ENCODE measurements at regions not wholly inside any gene's neighbourhood (a gene's known extent, or its start where the extent isn't known, plus 50 kb on each side); places are given as distances from the start of the nearest gene placed in this dataset.
"Not testable (repeated sequence)": the region's sequence is repeated elsewhere in the genome, so short reads cannot be mapped to it uniquely, and the experiment has no call there.

- not testable (repeated sequence) for ATAC-seq (replicated peaks); H3K4me1 Mint-ChIP-seq (ENCODE audit: low read depth in 2 of 2); H3K4me3 Mint-ChIP-seq; H3K27me3 Mint-ChIP-seq; H3K27ac Mint-ChIP-seq; DNase-seq; H3K36me3 Mint-ChIP-seq (ENCODE audit: insufficient read depth); H3K9me3 Mint-ChIP-seq
Measured at GRCh38 chr1:120565396-120565795, 150.6 kb downstream of the NBPF8 start.

GRCh38 chr1:120567620-120568019 is 152.8 kb downstream of the NBPF8 start:
- ATAC-seq (replicated peaks); H3K27me3 Mint-ChIP-seq; H3K27ac Mint-ChIP-seq; H3K9me3 Mint-ChIP-seq; H3K36me3 Mint-ChIP-seq (ENCODE audit: insufficient read depth); H3K4me3 Mint-ChIP-seq; DNase-seq; H3K4me1 Mint-ChIP-seq (ENCODE audit: low read depth in 2 of 2): not testable (repeated sequence)

GRCh38 chr1:120575201-120575600 is 148.5 kb upstream of the NBPF26 start:
- not testable (repeated sequence) for DNase-seq; ATAC-seq (replicated peaks); H3K4me3 Mint-ChIP-seq; H3K36me3 Mint-ChIP-seq (ENCODE audit: insufficient read depth); H3K27ac Mint-ChIP-seq; H3K9me3 Mint-ChIP-seq; H3K4me1 Mint-ChIP-seq (ENCODE audit: low read depth in 2 of 2); H3K27me3 Mint-ChIP-seq

GRCh38 chr1:120582135-120582534 is 141.6 kb upstream of the NBPF26 start:
- H3K27me3 Mint-ChIP-seq; H3K27ac Mint-ChIP-seq; H3K36me3 Mint-ChIP-seq (ENCODE audit: insufficient read depth); H3K4me1 Mint-ChIP-seq (ENCODE audit: low read depth in 2 of 2); DNase-seq; H3K9me3 Mint-ChIP-seq; ATAC-seq (replicated peaks); H3K4me3 Mint-ChIP-seq: not testable (repeated sequence)

GRCh38 chr1:120586053-120586452 is 137.7 kb upstream of the NBPF26 start:
- not testable (repeated sequence) for H3K27me3 Mint-ChIP-seq; ATAC-seq (replicated peaks); DNase-seq; H3K4me1 Mint-ChIP-seq (ENCODE audit: low read depth in 2 of 2); H3K27ac Mint-ChIP-seq; H3K4me3 Mint-ChIP-seq; H3K9me3 Mint-ChIP-seq; H3K36me3 Mint-ChIP-seq (ENCODE audit: insufficient read depth)

- not testable (repeated sequence) for H3K27ac Mint-ChIP-seq; DNase-seq; H3K9me3 Mint-ChIP-seq; ATAC-seq (replicated peaks); H3K4me1 Mint-ChIP-seq (ENCODE audit: low read depth in 2 of 2); H3K36me3 Mint-ChIP-seq (ENCODE audit: insufficient read depth); H3K4me3 Mint-ChIP-seq; H3K27me3 Mint-ChIP-seq
Measured at GRCh38 chr1:120588811-120589210, 134.9 kb upstream of the NBPF26 start.

GRCh38 chr1:120591774-120592173 is 132.0 kb upstream of the NBPF26 start:
- H3K4me1 Mint-ChIP-seq (ENCODE audit: low read depth in 2 of 2); H3K4me3 Mint-ChIP-seq; ATAC-seq (replicated peaks): not testable (repeated sequence)

GRCh38 chr1:120592943-120593342 is 130.8 kb upstream of the NBPF26 start:
- not testable (repeated sequence) for H3K4me3 Mint-ChIP-seq; DNase-seq; H3K27me3 Mint-ChIP-seq; H3K36me3 Mint-ChIP-seq (ENCODE audit: insufficient read depth); ATAC-seq (replicated peaks); H3K4me1 Mint-ChIP-seq (ENCODE audit: low read depth in 2 of 2); H3K27ac Mint-ChIP-seq; H3K9me3 Mint-ChIP-seq

More at GRCh38 chr1:120591774-120592173, 132.0 kb upstream of the NBPF26 start:
- H3K9me3 Mint-ChIP-seq; DNase-seq; H3K27me3 Mint-ChIP-seq; H3K27ac Mint-ChIP-seq; H3K36me3 Mint-ChIP-seq (ENCODE audit: insufficient read depth): not testable (repeated sequence)

- not testable (repeated sequence) for H3K27me3 Mint-ChIP-seq; H3K4me3 Mint-ChIP-seq; ATAC-seq (replicated peaks); H3K36me3 Mint-ChIP-seq (ENCODE audit: insufficient read depth); H3K9me3 Mint-ChIP-seq; H3K27ac Mint-ChIP-seq; DNase-seq; H3K4me1 Mint-ChIP-seq (ENCODE audit: low read depth in 2 of 2)
Measured at GRCh38 chr1:120593648-120594047, 130.1 kb upstream of the NBPF26 start.

GRCh38 chr1:120598331-120598951 is 125.3 kb upstream of the NBPF26 start:
- H3K27ac Mint-ChIP-seq; H3K36me3 Mint-ChIP-seq (ENCODE audit: insufficient read depth); H3K4me1 Mint-ChIP-seq (ENCODE audit: low read depth in 2 of 2); H3K9me3 Mint-ChIP-seq; DNase-seq; ATAC-seq (replicated peaks); H3K4me3 Mint-ChIP-seq; H3K27me3 Mint-ChIP-seq: not testable (repeated sequence)

- not testable (repeated sequence) for H3K4me1 Mint-ChIP-seq (ENCODE audit: low read depth in 2 of 2); H3K9me3 Mint-ChIP-seq; DNase-seq; H3K27ac Mint-ChIP-seq; H3K36me3 Mint-ChIP-seq (ENCODE audit: insufficient read depth); H3K27me3 Mint-ChIP-seq; H3K4me3 Mint-ChIP-seq; ATAC-seq (replicated peaks)
Measured at GRCh38 chr1:120599511-120599910, 124.2 kb upstream of the NBPF26 start.

GRCh38 chr1:120600442-120601041 is 123.2 kb upstream of the NBPF26 start:
- not testable (repeated sequence) for ATAC-seq (replicated peaks)

GRCh38 chr1:120607882-120608281 is 115.9 kb upstream of the NBPF26 start:
- H3K9me3 Mint-ChIP-seq; H3K4me1 Mint-ChIP-seq (ENCODE audit: low read depth in 2 of 2); ATAC-seq (replicated peaks); H3K36me3 Mint-ChIP-seq (ENCODE audit: insufficient read depth); H3K4me3 Mint-ChIP-seq; DNase-seq; H3K27me3 Mint-ChIP-seq; H3K27ac Mint-ChIP-seq: not testable (repeated sequence)

More at GRCh38 chr1:120600442-120601041, 123.2 kb upstream of the NBPF26 start:
- not testable (repeated sequence) for H3K4me3 Mint-ChIP-seq; H3K4me1 Mint-ChIP-seq (ENCODE audit: low read depth in 2 of 2); H3K27ac Mint-ChIP-seq; DNase-seq; H3K36me3 Mint-ChIP-seq (ENCODE audit: insufficient read depth); H3K9me3 Mint-ChIP-seq; H3K27me3 Mint-ChIP-seq

GRCh38 chr1:120608314-120609014 is 115.3 kb upstream of the NBPF26 start:
- H3K9me3 Mint-ChIP-seq; H3K36me3 Mint-ChIP-seq (ENCODE audit: insufficient read depth); H3K27me3 Mint-ChIP-seq; DNase-seq; H3K4me1 Mint-ChIP-seq (ENCODE audit: low read depth in 2 of 2); ATAC-seq (replicated peaks); H3K27ac Mint-ChIP-seq; H3K4me3 Mint-ChIP-seq: not testable (repeated sequence)
